ENCODE measurements at regions not wholly inside any gene's neighbourhood (a gene's known extent, or its start where the extent isn't known, plus 50 kb on each side); places are given as distances from the start of the nearest gene placed in this dataset.
"Not testable (repeated sequence)": the region's sequence is repeated elsewhere in the genome, so short reads cannot be mapped to it uniquely, and the experiment has no call there.

DNA sequence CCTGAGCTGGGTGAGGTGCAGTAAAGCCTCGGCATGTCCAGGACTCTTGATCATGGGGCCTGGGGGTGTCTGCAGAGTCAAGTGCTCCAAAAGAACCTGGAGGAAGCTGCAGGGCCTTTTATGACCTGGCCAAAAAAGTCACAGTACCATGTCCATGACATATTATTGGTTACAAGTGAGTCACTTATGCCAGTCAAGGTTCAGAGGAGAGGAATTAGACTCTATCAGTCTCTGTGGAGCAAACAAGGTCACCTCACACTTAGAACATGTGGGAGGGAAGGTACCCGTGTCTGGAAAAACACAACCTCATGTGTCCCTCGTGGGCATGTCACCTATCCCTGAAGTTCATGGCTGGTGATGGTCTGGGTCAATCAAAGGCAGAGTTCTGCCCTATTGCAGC, 465.7 kb downstream of the FBXO15 start:
- DNase-seq, result no peak

DNA sequence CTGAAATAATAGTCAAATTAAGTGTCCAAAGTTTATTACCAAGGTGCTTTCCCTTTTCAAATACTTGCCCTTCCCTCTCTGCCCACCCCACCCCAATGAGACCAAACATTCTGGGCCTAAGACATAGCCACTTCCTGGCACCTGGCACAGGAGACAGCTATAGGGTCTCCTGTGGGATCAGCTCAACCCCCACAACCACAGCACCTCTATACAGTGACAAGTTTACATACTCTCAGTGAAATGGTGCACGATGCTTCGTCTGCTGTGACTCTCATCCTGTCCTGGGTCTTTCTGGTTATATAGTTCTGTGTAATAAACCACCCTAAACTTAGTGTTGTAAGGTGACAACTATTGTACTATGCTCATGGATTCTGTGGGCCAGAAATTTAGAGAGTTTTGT, 466.2 kb downstream of the FBXO15 start:
- DNase-seq, result no peak

GRCh38 chr18:73679941-73680712, 467.5 kb downstream of the FBXO15 start:
- DNase-seq, result no peak

GRCh38 chr18:73677450-73677849, 470.2 kb downstream of the FBXO15 start:
- DNase-seq, result no peak

GRCh38 chr18:73674125-73674865, 473.3 kb downstream of the FBXO15 start:
- DNase-seq, result no peak

DNA sequence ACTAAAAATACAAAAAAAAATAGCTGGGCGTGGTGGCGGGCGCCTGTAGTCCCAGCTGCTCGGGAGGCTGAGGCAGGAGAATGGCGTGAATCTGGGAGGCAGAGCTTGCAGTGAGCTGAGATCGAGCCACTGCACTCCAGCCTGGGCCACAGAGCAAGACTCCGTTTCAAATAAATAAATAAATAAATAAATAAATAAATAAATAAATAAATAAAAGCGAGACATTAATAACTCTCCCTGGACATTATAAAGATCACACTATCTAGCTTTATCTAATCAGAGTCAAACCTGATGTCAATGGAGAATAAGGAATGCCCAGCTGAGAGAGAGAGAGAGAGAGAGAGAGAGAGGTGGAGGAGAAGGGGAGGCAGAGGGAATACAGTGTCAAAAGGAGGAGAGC, 476.2 kb downstream of the FBXO15 start:
- DNase-seq, result not testable (repeated sequence)

- DNase-seq, result no peak
Measured at GRCh38 chr18:73670524-73670923, 477.1 kb downstream of the FBXO15 start.

- no peak for DNase-seq
Measured at GRCh38 chr18:73670039-73670438, 477.6 kb downstream of the FBXO15 start.

DNA sequence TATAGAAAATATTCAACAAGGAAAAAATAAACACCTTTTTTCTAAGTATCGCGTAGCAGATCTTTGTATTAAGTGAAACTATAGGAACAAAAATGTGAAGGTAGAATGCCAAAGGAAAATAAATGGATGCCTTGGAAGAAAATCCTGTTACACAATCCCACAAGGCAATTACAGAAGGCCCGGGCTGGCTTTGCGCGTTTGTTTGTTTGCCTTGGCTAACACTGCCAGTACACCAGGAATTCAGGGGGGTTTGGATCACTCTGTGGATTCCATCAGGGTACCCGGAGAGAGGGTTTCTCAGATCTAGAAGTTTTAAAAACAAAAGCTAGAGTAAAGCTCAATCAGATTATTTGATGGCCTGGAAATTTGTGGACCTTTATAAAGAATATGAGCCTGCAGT, 478.3 kb downstream of the FBXO15 start:
- no peak for DNase-seq

- DNase-seq, result no peak
Measured at GRCh38 chr18:73668051-73668450, 479.6 kb downstream of the FBXO15 start.

GRCh38 chr18:73666772-73667171, 480.9 kb downstream of the FBXO15 start:
- no peak for DNase-seq

- no peak for DNase-seq
Measured at GRCh38 chr18:73664896-73665295, 482.7 kb downstream of the FBXO15 start.

DNA sequence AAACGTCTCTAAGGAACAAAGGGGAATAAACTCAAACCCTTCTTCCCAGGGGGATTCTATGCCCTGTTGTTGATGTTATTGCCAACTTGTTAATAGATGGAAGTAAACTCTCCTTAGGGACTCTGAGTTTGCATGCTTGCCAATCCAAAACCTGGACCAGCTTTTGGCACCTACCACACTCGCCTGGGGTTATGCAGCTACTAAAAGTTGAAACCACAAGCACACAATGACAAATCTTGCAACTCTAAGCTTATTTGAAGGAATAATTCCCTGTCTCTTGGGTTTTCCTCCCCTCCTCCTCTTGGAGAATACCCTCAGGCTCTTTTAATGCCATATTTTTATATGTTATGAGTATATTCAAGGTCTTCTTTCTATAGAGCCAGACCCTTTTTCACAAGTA, 484.1 kb downstream of the FBXO15 start:
- no peak for DNase-seq

DNA sequence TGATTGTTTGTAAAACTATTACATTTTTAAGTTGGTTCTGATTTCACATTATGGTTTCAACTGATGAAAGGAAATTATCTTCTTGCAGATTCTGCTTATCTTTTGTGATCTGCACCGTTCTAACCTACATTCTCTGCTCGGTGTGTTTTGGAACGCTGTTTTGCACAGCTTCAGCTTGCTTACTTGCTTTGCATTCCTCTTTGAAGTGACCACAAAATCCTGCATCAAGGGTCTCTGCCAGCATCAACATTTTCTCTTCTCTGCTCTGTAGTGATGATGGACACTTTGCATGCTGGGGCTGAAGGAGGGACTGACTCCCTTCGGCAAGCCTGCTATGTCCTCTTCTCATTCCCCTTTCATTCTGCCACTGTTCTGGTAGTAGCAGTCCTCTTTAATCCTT, 485.2 kb downstream of the FBXO15 start:
- no peak for DNase-seq

GRCh38 chr18:73660931-73661856, 486.4 kb downstream of the FBXO15 start:
- DNase-seq, result no peak

GRCh38 chr18:73656691-73657090, 490.9 kb downstream of the FBXO15 start:
- DNase-seq, result no peak

- no peak for DNase-seq
Measured at GRCh38 chr18:73653827-73654226, 493.8 kb downstream of the FBXO15 start.

GRCh38 chr18:73653251-73653650, 494.4 kb downstream of the FBXO15 start:
- no peak for DNase-seq

GRCh38 chr18:73647391-73647790, 500.2 kb downstream of the FBXO15 start:
- no peak for DNase-seq

GRCh38 chr18:73646772-73647171, 500.9 kb downstream of the FBXO15 start:
- no peak for DNase-seq

DNA sequence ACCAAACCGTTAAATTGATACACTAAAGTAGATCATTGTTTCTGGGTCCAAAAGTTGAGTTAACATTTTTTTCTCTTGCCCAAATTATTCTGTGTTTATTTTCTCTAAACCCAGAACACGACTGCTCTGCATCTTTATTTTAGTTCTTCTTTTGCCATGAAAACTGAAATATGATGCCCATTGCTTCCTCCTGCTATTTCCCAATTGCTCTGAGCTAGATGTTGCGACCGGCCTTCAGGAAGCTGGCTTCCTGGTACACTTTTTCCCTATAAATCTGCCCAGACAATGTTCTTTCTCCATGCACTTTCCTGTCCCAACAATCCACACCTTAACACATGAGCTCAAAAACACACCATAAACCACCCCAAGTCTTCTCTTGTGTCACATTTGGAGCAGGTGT, 501.4 kb downstream of the FBXO15 start:
- DNase-seq, result no peak

DNA sequence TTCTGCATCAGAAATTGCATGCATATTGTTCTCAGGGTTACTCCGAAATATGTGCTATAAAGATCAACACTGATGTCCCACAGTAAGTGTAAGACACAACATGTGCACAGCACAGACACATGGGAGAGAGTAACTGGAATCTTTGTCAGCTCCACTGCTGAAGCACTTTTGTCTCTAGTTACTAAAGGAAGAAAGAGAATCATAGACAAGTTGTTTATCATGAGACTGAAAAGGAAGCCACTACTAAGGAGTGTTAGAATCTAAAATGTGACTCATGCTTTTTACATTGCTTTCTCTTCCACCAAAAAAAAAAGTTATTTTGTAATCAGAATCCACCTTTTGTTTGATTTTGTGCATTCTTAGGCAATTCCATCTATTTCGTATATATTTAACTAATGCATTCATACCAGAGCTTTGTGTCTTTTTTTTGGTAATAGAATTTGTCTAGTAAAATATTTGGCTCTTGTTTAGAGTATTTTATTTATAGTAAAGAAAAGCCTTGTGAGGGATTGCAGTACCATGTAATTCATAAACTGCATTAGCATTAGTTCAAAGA, 502.4 kb downstream of the FBXO15 start:
- no peak for DNase-seq
